ENCODE measurements at regions not wholly inside any gene's neighbourhood (a gene's known extent, or its start where the extent isn't known, plus 50 kb on each side); places are given as distances from the start of the nearest gene placed in this dataset.
A peak's percentile ranks its signal among the peaks of the same experiment; 100 is the strongest.

GRCh38 chr7:47038621-47039020, 543.3 kb downstream of the TNS3 start:
- Histone ChIP-seq H3K36me3 (no peaks in the 10 kb centered on the region), H3K4me1 (peaks cover 26% of the 10 kb centered on the region), H3K4me3 (no peak overlapping the region), H3K27ac (peak overlapping the region; percentile 58), H3K27me3 (no peaks in the 10 kb centered on the region), H3K9me3 (no peaks in the 10 kb centered on the region)
- DNase-seq (ENCODE audit: extremely low spot score in 2 of 2) = no peak
- intact Hi-C loops (cut with DNase I) = no loop called here
- TF ChIP-seq POLR2AphosphoS5 (IDR thresholded peaks at IDR 0.05; ENCODE audit: insufficient read depth in 1 of 2, low read depth in 1 of 2) (no peak), CTCF (IDR thresholded peaks at IDR 0.05) (no peak), POLR2A (IDR thresholded peaks at IDR 0.05) (no peak)

- intact Hi-C loops (cut with DNase I) = no loop called here
- no peaks in the 10 kb centered on the region for H3K36me3 ChIP-seq
- no peaks in the 10 kb centered on the region for H3K27me3 ChIP-seq
- no peaks in the 10 kb centered on the region for H3K9me3 ChIP-seq
- peaks cover 35% of the 10 kb centered on the region for H3K4me1 ChIP-seq
- no peak for TF ChIP-seq POLR2AphosphoS5 (IDR thresholded peaks at IDR 0.05; ENCODE audit: insufficient read depth in 1 of 2, low read depth in 1 of 2)
- TF ChIP-seq CTCF (IDR thresholded peaks at IDR 0.05) = no peak
- TF ChIP-seq POLR2A (IDR thresholded peaks at IDR 0.05) = no peak
- DNase-seq (ENCODE audit: extremely low spot score in 2 of 2) = no peak
- H3K27ac ChIP-seq = no peak overlapping the region
- H3K4me3 ChIP-seq = no peak overlapping the region
These were observed 544.3 kb downstream of the TNS3 start for GRCh38 chr7:47037607-47038006.

- Histone ChIP-seq H3K27me3 (no peaks in the 10 kb centered on the region), H3K4me3 (no peak overlapping the region), H3K9me3 (no peaks in the 10 kb centered on the region), H3K36me3 (no peaks in the 10 kb centered on the region), H3K27ac (no peak overlapping the region), H3K4me1 (peaks cover 37% of the 10 kb centered on the region)
- TF ChIP-seq POLR2A (IDR thresholded peaks at IDR 0.05) = no peak
- no peak for TF ChIP-seq CTCF (IDR thresholded peaks at IDR 0.05)
- TF ChIP-seq POLR2AphosphoS5 (IDR thresholded peaks at IDR 0.05; ENCODE audit: insufficient read depth in 1 of 2, low read depth in 1 of 2) = no peak
- DNase-seq (ENCODE audit: extremely low spot score in 2 of 2) = no peak
- intact Hi-C loops (cut with DNase I) = no loop called here
These were observed 545.0 kb downstream of the TNS3 start for GRCh38 chr7:47036909-47037308.

GRCh38 chr7:47035522-47035921, 546.4 kb downstream of the TNS3 start:
- Histone ChIP-seq H3K27me3 (no peaks in the 10 kb centered on the region), H3K27ac (no peak overlapping the region), H3K36me3 (no peaks in the 10 kb centered on the region), H3K9me3 (no peaks in the 10 kb centered on the region), H3K4me3 (no peak overlapping the region), H3K4me1 (peaks cover 44% of the 10 kb centered on the region)
- intact Hi-C loops (cut with DNase I) = no loop called here
- TF ChIP-seq POLR2AphosphoS5 (IDR thresholded peaks at IDR 0.05; ENCODE audit: insufficient read depth in 1 of 2, low read depth in 1 of 2) = no peak
- TF ChIP-seq CTCF (IDR thresholded peaks at IDR 0.05) = no peak
- no peak for TF ChIP-seq POLR2A (IDR thresholded peaks at IDR 0.05)
- DNase-seq (ENCODE audit: extremely low spot score in 2 of 2) = no peak

GRCh38 chr7:47034180-47034579, 547.7 kb downstream of the TNS3 start:
- Histone ChIP-seq H3K9me3 (no peaks in the 10 kb centered on the region), H3K36me3 (no peaks in the 10 kb centered on the region), H3K4me3 (no peak overlapping the region), H3K4me1 (peaks cover 38% of the 10 kb centered on the region), H3K27me3 (no peaks in the 10 kb centered on the region), H3K27ac (no peak overlapping the region)
- DNase-seq (ENCODE audit: extremely low spot score in 2 of 2) = no peak
- no peak for TF ChIP-seq POLR2A (IDR thresholded peaks at IDR 0.05)
- TF ChIP-seq POLR2AphosphoS5 (IDR thresholded peaks at IDR 0.05; ENCODE audit: insufficient read depth in 1 of 2, low read depth in 1 of 2) = no peak
- TF ChIP-seq CTCF (IDR thresholded peaks at IDR 0.05) = no peak
- intact Hi-C loops (cut with DNase I) = no loop called here
